ENCODE measurements at regions not wholly inside any gene's neighbourhood (a gene's known extent, or its start where the extent isn't known, plus 50 kb on each side); places are given as distances from the start of the nearest gene placed in this dataset.

DNA sequence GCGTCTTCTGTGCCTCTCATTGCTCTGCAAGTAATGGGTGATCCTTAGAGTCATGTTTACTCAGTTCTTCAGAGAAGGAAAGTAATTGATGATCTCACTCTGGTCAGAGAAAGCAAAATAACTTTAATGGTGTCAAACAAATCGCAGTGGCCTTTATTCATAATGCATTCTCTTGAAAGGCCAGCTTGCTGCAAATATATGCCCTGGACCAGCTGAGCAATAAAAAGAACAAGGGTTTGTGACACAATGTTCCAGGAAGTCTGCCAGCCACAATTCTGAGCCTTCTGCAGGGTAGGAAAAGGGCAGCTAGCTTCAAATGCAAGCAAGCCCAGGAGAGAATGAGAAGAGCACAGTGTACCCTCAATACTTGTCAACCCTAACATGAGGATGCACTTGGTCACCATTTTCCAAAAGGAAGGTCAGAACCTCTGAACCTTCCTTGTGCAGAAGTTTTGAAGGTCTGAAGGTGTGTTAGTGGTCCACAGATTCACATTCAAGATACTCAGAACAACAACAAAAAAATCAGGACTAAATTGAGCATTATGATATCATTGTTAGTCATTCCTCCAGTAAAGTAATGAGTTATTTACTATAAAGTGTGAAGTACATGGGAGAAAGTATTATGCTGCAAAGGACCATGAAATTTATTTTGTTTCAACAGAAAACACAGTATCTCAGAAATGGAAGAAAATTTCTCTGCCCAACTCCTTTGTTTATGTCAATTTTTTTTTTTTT lies 355.6 kb downstream of the PAX3 start:
- intact Hi-C loops (cut with DNase I), result no loop called here
- H3K4me1 ChIP-seq, result peaks cover 7% of the 10 kb centered on the region
- no peaks in the 10 kb centered on the region for H3K36me3 ChIP-seq
- H3K27ac ChIP-seq, result no peak overlapping the region
- no peaks in the 10 kb centered on the region for H3K27me3 ChIP-seq
- H3K9me3 ChIP-seq, result no peaks in the 10 kb centered on the region
- TF ChIP-seq POLR2AphosphoS5 (IDR thresholded peaks at IDR 0.05; ENCODE audit: insufficient read depth in 1 of 2, low read depth in 1 of 2) (peak in 1 of 2 donors; percentile 26), POLR2A (IDR thresholded peaks at IDR 0.05) (no peak)
- TF ChIP-seq, protein P1, sequence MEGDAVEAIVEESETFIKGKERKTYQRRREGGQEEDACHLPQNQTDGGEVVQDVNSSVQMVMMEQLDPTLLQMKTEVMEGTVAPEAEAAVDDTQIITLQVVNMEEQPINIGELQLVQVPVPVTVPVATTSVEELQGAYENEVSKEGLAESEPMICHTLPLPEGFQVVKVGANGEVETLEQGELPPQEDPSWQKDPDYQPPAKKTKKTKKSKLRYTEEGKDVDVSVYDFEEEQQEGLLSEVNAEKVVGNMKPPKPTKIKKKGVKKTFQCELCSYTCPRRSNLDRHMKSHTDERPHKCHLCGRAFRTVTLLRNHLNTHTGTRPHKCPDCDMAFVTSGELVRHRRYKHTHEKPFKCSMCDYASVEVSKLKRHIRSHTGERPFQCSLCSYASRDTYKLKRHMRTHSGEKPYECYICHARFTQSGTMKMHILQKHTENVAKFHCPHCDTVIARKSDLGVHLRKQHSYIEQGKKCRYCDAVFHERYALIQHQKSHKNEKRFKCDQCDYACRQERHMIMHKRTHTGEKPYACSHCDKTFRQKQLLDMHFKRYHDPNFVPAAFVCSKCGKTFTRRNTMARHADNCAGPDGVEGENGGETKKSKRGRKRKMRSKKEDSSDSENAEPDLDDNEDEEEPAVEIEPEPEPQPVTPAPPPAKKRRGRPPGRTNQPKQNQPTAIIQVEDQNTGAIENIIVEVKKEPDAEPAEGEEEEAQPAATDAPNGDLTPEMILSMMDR (IDR thresholded peaks at IDR 0.05), result no peak
- DNase-seq (ENCODE audit: extremely low spot score in 2 of 2), result no peak
- no peak overlapping the region for H3K4me3 ChIP-seq

- TF ChIP-seq POLR2A (IDR thresholded peaks at IDR 0.05), result no peak
- no peak for TF ChIP-seq POLR2AphosphoS5 (IDR thresholded peaks at IDR 0.05; ENCODE audit: insufficient read depth in 1 of 2, low read depth in 1 of 2)
- TF ChIP-seq, protein P1 (IDR thresholded peaks at IDR 0.05), result no peak
- DNase-seq (ENCODE audit: extremely low spot score in 2 of 2), result no peak
- H3K27ac ChIP-seq, result no peak overlapping the region
Measured at GRCh38 chr2:221931251-221931991, 359.3 kb upstream of the EPHA4 start.

GRCh38 chr2:221929259-221929658 lies 357.2 kb upstream of the EPHA4 start:
- no peak for DNase-seq (ENCODE audit: extremely low spot score in 2 of 2)
- H3K4me1 ChIP-seq, result no peaks in the 10 kb centered on the region
- H3K27ac ChIP-seq, result no peak overlapping the region
- H3K36me3 ChIP-seq, result no peaks in the 10 kb centered on the region
- intact Hi-C loops (cut with DNase I), result no loop called here
- H3K27me3 ChIP-seq, result no peaks in the 10 kb centered on the region
- no peaks in the 10 kb centered on the region for H3K9me3 ChIP-seq
- no peak for TF ChIP-seq POLR2AphosphoS5 (IDR thresholded peaks at IDR 0.05; ENCODE audit: insufficient read depth in 1 of 2, low read depth in 1 of 2)
- TF ChIP-seq POLR2A (IDR thresholded peaks at IDR 0.05), result no peak
- TF ChIP-seq, protein P1 (IDR thresholded peaks at IDR 0.05), result no peak
- H3K4me3 ChIP-seq, result no peak overlapping the region

More at GRCh38 chr2:221931251-221931991, 359.3 kb upstream of the EPHA4 start:
- Histone ChIP-seq H3K9me3 (no peaks in the 10 kb centered on the region), H3K4me1 (no peaks in the 10 kb centered on the region), H3K4me3 (no peak overlapping the region), H3K36me3 (no peaks in the 10 kb centered on the region), H3K27me3 (no peaks in the 10 kb centered on the region)
- intact Hi-C loops (cut with DNase I), result no loop called here

- H3K36me3 ChIP-seq, result no peaks in the 10 kb centered on the region
- no peaks in the 10 kb centered on the region for H3K27me3 ChIP-seq
- DNase-seq (ENCODE audit: extremely low spot score in 2 of 2), result no peak
- intact Hi-C loops (cut with DNase I), result no loop called here
- no peak overlapping the region for H3K27ac ChIP-seq
- no peak for TF ChIP-seq POLR2AphosphoS5 (IDR thresholded peaks at IDR 0.05; ENCODE audit: insufficient read depth in 1 of 2, low read depth in 1 of 2)
- TF ChIP-seq POLR2A (IDR thresholded peaks at IDR 0.05), result no peak
- TF ChIP-seq, protein P1 (IDR thresholded peaks at IDR 0.05), result no peak
- H3K9me3 ChIP-seq, result no peaks in the 10 kb centered on the region
- H3K4me3 ChIP-seq, result no peak overlapping the region
- H3K4me1 ChIP-seq, result no peaks in the 10 kb centered on the region
Measured at GRCh38 chr2:221926327-221926726, 354.2 kb upstream of the EPHA4 start.

DNA sequence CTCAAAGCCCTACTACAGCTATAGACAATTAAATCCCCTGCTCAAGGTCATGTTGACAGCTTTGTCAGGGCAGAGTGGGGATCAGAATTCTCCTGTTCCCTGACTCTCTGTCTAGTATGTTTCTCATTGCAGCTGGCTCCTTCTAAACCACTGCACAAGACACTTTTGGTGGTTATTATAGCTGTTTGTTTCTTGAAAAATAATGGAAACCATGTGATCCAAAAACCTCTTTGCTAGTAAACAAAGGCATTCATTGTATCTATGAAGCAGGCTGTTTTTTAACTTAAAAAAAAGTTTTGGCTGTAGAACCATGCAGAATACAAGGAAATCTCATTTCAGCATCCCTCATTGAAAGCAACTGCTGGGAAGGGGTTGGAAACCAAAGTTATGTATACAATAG lies 352.5 kb upstream of the EPHA4 start:
- Histone ChIP-seq H3K36me3 (no peaks in the 10 kb centered on the region), H3K4me1 (no peaks in the 10 kb centered on the region), H3K27ac (no peak overlapping the region), H3K27me3 (no peaks in the 10 kb centered on the region), H3K4me3 (no peak overlapping the region), H3K9me3 (no peaks in the 10 kb centered on the region)
- intact Hi-C loops (cut with DNase I), result no loop called here
- DNase-seq (ENCODE audit: extremely low spot score in 2 of 2), result no peak
- TF ChIP-seq POLR2AphosphoS5 (IDR thresholded peaks at IDR 0.05; ENCODE audit: insufficient read depth in 1 of 2, low read depth in 1 of 2) (no peak), POLR2A (IDR thresholded peaks at IDR 0.05) (no peak)
- TF ChIP-seq, protein P1 (IDR thresholded peaks at IDR 0.05), result no peak

All from vagina (tissue), 2 donors.